ENCODE measurements at regions not wholly inside any gene's neighbourhood (a gene's known extent, or its start where the extent isn't known, plus 50 kb on each side); places are given as distances from the start of the nearest gene placed in this dataset.

GRCh38 chr11:122293296-122294023, 177.4 kb upstream of the BLID start:
- intact Hi-C loops (cut with DNase I) = loop anchor here (1.0 to 10.0 kb wide), 2 partner anchors 212 to 639 kb away; no protein-coding TSS in a partner anchor
- DNase-seq = peak in 1 of 10 donors; percentile 24

DNA sequence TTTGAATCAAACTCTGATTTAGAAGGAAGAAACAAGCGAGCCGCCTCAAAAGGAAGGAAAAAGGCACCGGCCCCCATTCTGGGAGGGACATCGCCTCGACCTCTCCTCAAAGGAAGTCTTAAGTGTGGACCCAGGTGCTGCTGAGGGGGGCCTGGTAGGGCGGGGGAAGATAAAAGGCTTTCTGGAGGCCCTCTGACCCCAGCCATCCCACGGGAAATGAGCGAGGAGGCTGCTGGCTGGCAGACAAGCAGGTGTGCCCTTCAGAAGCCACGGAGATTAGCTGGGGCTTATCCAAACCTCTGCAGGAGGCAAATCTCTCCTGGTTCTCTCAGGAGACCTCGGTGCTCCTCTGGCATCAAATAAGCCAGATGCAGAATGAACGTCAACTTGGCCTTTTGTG, 171.4 kb upstream of the BLID start:
- intact Hi-C loops (cut with DNase I) = no loop called here
- no peak for DNase-seq

DNA sequence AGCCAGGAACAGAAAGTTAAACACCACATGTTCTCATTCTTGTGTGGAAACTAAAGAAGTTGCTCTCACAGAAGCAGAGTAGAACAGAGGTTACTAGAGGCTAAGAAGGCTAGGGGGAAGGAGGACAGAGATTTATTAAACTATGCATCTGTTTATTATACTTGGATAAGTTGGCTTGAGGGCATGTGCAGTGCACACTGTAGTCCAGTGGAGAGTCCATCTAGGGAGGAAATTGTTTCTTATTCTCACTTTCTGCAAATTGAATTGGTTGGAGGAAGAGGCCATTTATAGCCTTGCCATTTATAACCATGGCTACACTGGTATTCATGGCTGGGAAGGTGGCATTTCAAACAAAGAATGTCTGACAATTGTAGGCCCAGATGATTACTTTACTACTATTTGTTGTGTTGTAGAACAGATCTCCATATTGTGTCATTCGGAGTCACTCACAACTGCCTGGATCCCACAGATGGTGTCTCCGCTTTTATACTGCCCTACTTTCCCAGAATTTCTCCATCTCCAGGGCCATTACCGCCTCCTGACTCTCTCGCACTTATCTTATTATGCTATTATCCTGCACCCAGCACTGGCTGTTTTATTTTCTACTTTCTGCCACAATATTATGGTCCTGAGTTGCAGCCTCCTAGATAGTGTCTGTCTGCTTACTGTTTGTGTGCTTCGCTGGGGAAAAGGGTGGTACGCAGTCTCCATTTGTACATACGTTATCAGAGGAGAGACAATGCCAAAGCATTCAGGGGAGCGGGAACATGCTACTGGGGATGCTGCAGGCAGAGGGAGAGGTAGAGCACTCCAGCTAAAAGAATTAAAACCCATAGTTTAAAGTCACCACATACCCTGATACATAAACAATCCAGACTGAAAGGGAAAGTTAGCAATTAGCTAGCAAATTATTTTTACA, 169.3 kb upstream of the BLID start:
- no peak for DNase-seq

GRCh38 chr11:122280870-122281269, 164.9 kb upstream of the BLID start:
- intact Hi-C loops (cut with DNase I) = no loop called here

More for the DNA sequence above, 169.3 kb upstream of the BLID start:
- intact Hi-C loops (cut with DNase I) = no loop called here

GRCh38 chr11:122279194-122279593, 163.2 kb upstream of the BLID start:
- intact Hi-C loops (cut with DNase I) = no loop called here
- DNase-seq = no peak

More at GRCh38 chr11:122280870-122281269, 164.9 kb upstream of the BLID start:
- DNase-seq = no peak

- no peak for DNase-seq
Measured at GRCh38 chr11:122277493-122277892, 161.5 kb upstream of the BLID start.

GRCh38 chr11:122276221-122276620, 160.2 kb upstream of the BLID start:
- intact Hi-C loops (cut with DNase I) = no loop called here
- no peak for DNase-seq

More at GRCh38 chr11:122277493-122277892, 161.5 kb upstream of the BLID start:
- intact Hi-C loops (cut with DNase I) = no loop called here

GRCh38 chr11:122275508-122275907, 159.5 kb upstream of the BLID start:
- no peak for DNase-seq
- intact Hi-C loops (cut with DNase I) = no loop called here

DNA sequence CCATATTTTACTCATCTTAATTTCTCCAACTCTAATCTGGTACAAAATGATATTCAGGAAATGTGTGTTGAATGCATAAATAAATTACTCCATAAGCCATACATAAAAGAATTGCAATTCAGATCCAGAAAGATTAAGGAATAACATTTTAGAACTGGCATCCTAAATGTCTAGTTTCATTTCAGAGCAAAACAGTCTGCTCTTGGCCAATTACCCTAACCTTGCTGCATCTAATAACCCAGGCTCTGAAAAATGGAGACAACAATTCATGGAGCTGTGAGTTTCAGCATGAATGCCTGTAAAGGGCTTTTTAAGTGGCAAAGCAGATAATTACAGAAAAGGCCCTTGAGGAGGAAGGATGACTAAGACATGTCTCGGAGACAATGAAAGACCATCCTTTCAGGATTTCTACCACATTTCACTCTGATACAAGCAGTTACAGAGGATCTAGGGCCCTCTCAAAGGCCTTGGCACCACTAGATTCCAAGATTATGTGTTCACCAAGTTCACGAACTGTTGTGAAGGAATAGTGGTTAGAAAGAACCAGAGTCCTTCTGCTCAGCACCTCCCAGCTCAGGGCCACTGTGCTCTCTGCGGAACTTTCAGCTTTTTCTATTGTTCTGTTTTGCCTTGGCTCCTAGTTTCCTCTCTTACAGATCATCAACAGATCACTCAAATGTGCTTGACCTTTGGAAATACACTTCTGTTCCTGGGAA, 157.6 kb upstream of the BLID start:
- DNase-seq = no peak
- intact Hi-C loops (cut with DNase I) = no loop called here

DNA sequence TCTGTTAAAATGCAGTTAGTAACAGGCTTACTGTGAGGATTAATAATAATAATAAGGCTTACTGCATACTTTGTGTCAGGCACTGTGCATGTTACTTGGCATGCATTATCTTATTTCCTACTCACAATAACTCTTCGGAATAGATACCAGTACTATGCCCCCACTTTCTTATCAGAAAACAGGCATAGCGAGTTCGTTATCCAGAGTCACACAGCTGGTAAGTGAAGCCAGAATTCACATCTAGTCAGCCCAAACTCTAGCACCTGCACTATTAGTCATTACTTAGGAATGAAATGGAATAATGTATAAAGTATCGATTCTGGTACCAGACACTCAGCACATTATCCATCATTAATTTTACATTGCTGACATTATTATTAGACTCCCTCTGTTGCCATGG, 155.7 kb upstream of the BLID start:
- intact Hi-C loops (cut with DNase I) = no loop called here
- DNase-seq = no peak

DNA sequence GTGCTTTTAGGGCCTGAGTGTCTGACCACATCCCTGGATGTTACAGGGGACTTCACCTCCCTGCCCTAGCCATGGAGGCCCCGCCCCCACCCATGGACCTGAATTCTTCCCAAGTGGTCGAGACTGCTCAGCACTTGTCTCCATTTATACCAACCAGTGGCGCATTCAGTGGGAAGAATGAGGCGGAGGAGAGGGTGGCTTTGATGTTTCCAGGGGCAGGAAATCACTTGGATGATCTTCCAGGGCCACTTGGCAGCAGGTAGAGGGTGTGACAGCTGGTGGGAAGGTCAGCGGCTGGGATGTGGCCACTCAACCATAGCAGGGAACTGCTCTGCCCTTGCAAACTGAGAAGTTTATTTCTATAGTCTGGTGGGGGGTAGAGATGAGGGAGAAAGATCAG, 155.1 kb upstream of the BLID start:
- no peak for DNase-seq
- intact Hi-C loops (cut with DNase I) = no loop called here

DNA sequence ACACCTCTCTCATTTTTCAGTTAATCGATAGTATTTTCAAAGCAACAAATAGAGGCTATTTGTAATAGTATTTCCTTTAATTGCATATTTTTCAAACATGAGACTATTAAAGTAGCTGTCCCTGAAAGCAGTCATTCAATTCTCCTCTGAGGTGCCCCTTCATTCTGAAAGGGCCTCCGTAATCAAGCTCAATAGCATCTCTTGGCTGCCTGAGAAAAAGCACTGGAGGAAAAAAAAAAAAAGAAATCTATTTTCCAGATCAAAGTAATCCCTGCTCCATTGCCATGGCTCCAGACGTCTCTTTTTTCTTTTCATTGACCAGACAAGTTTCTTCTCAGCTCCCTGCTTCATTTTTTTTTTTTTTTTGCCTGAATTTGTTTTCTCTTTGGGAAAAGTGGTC, 154.5 kb upstream of the BLID start:
- DNase-seq = no peak
- intact Hi-C loops (cut with DNase I) = no loop called here

- intact Hi-C loops (cut with DNase I) = no loop called here
- no peak for DNase-seq
Measured at GRCh38 chr11:122269824-122270223, 153.8 kb upstream of the BLID start.

GRCh38 chr11:122268601-122269130, 152.7 kb upstream of the BLID start:
- intact Hi-C loops (cut with DNase I) = no loop called here
- DNase-seq = no peak

DNA sequence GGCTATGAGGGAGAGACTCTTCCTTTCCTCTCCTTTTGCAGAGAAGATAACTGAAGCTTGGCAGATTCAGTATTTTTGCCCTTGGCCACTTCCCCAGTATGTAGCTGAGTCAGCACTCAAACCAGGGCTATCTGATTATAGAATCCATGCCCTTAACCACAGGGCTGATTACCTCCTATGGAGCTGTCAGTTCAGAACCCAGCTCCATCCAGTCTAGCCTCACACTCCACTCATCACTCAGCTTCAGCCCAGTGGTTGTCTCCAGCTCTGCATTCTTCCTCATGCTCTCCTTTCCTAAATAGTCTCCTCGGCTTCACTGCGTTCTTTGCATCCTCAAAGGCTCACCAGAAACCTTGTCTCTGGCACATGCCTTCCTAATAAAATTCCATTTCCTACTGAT, 151.6 kb upstream of the BLID start:
- intact Hi-C loops (cut with DNase I) = no loop called here
- DNase-seq = no peak

GRCh38 chr11:122265981-122266380, 150.0 kb upstream of the BLID start:
- DNase-seq = no peak
- intact Hi-C loops (cut with DNase I) = no loop called here

DNA sequence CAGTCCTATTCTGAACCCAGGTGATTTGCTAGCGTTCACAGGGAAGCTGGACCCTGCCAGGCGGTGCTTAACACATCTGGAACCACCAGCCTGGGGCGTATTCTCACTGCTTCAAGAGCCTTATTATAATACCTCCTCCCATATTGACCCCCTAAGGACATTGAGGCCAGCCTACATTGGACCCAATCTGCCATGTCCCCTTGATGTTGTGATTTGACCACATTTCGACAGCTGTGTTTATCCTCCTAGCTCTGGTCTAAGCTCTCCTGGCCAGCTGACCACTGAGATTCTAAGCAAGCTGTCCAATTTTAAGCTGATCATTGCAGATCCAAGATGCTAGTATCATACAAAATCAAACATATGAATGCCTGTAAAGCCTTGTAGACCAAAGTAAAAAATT, 148.1 kb upstream of the BLID start:
- intact Hi-C loops (cut with DNase I) = no loop called here
- peak in 1 of 10 donors; percentile 32 for DNase-seq

DNA sequence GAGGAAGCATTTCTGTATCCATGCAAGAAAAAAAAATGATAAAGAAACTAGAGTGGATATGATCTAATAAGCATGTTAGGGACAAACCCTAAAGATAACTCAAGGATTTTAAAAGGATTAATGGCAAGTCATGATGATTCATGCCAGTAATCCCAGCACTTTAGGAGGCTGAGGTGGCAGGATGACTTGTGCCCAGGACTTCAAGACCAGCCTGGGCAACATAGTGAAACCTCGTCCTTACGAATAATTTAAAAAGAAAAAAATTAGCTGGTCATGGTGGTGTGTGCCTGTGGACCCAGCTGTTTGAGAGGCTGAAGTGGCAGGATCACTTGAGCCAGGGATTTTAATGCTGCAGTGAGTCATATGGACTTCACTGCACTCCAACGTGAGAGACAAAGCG, 145.5 kb upstream of the BLID start:
- no peak for DNase-seq
- intact Hi-C loops (cut with DNase I) = no loop called here

GRCh38 chr11:122259195-122259821, 143.3 kb upstream of the BLID start:
- intact Hi-C loops (cut with DNase I) = no loop called here
- DNase-seq = no peak

- intact Hi-C loops (cut with DNase I) = no loop called here
- no peak for DNase-seq
Measured at GRCh38 chr11:122258446-122259194, 142.6 kb upstream of the BLID start.
